Type B pancreatic cell (in vitro differentiated cells): ENCODE measurements at regions not wholly inside any gene's neighbourhood (a gene's known extent, or its start where the extent isn't known, plus 50 kb on each side); places are given as distances from the start of the nearest gene placed in this dataset.

Experiments
- DNase-seq: peaks from one replicate; pipeline ENCODE4 v3.0.0; 2021; ENCODE audit warnings: mixed read lengths; ENCODE audit not compliant: unreplicated experiment; ENCODE audit errors: extremely low spot score
- H3K27ac Mint-ChIP-seq: 2 replicates; pipeline ENCODE4 v1.8.0; 2021; ENCODE audit warnings: mild to moderate bottlenecking, mixed read lengths
- H3K27me3 Mint-ChIP-seq: 2 replicates; pipeline ENCODE4 v1.8.0; 2021; ENCODE audit warnings: mixed read lengths
- H3K36me3 Mint-ChIP-seq: 2 replicates; pipeline ENCODE4 v1.8.0; 2021; ENCODE audit warnings: mixed read lengths
- H3K4me1 Mint-ChIP-seq: one replicate; pipeline ENCODE4 v1.8.0; 2021; ENCODE audit warnings: mixed read lengths; ENCODE audit not compliant: unreplicated experiment
- H3K4me3 Mint-ChIP-seq: 2 replicates; pipeline ENCODE4 v1.8.0; 2021; ENCODE audit warnings: mild to moderate bottlenecking, mixed read lengths
- H3K9me3 Mint-ChIP-seq: 2 replicates; pipeline ENCODE4 v1.8.0; 2021; ENCODE audit warnings: mixed read lengths
- TF ChIP-seq, protein P1 (sequence below): fragments of 200-600 bp; sonication (generic); conservative IDR thresholded peaks from 2 replicates; pipeline ENCODE4 v1.5.0; 2021; ENCODE audit warnings: antibody characterized with exemption, mild to moderate bottlenecking

- no peaks in the 10 kb centered on the region for H3K4me1 Mint-ChIP-seq
- H3K4me3 Mint-ChIP-seq: no peak overlapping the region
- no peak for DNase-seq
- H3K9me3 Mint-ChIP-seq: no peaks in the 10 kb centered on the region
- no peaks in the 10 kb centered on the region for H3K27me3 Mint-ChIP-seq
- H3K27ac Mint-ChIP-seq: no peak overlapping the region
- no peaks in the 10 kb centered on the region for H3K36me3 Mint-ChIP-seq
- TF ChIP-seq, protein P1, sequence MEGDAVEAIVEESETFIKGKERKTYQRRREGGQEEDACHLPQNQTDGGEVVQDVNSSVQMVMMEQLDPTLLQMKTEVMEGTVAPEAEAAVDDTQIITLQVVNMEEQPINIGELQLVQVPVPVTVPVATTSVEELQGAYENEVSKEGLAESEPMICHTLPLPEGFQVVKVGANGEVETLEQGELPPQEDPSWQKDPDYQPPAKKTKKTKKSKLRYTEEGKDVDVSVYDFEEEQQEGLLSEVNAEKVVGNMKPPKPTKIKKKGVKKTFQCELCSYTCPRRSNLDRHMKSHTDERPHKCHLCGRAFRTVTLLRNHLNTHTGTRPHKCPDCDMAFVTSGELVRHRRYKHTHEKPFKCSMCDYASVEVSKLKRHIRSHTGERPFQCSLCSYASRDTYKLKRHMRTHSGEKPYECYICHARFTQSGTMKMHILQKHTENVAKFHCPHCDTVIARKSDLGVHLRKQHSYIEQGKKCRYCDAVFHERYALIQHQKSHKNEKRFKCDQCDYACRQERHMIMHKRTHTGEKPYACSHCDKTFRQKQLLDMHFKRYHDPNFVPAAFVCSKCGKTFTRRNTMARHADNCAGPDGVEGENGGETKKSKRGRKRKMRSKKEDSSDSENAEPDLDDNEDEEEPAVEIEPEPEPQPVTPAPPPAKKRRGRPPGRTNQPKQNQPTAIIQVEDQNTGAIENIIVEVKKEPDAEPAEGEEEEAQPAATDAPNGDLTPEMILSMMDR: no peak
Observed at GRCh38 chr6:120576061-120576460, 758.2 kb downstream of the TBC1D32 start.

GRCh38 chr6:120569714-120570113 is 764.6 kb downstream of the TBC1D32 start:
- Mint-ChIP-seq H3K27ac (no peak overlapping the region), H3K4me1 (no peaks in the 10 kb centered on the region), H3K4me3 (no peak overlapping the region), H3K27me3 (no peaks in the 10 kb centered on the region), H3K9me3 (no peaks in the 10 kb centered on the region), H3K36me3 (no peaks in the 10 kb centered on the region)
- DNase-seq: no peak
- TF ChIP-seq, protein P1: no peak

DNA sequence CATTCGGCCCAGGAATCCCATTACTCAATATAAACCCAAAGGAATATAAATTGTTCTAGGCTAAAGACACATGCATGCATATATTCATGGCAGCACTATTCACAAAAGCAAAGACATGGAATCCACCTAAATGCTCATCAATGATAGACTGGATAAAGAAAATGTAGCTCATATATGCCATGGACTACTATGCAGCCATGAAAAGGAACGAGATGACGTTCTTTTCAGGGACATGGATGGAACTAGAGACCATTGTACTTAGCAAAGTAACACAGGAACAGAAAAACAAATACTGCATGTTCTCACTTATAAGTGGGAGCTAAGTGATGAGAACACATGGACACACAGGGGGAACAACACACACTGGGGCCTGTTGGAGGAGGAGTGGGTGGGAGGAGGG is 769.5 kb downstream of the TBC1D32 start:
- TF ChIP-seq, protein P1: no peak
- H3K4me3 Mint-ChIP-seq: no peak overlapping the region
- no peaks in the 10 kb centered on the region for H3K36me3 Mint-ChIP-seq
- H3K27ac Mint-ChIP-seq: no peak overlapping the region
- H3K9me3 Mint-ChIP-seq: no peaks in the 10 kb centered on the region
- no peak for DNase-seq
- no peaks in the 10 kb centered on the region for H3K4me1 Mint-ChIP-seq
- H3K27me3 Mint-ChIP-seq: no peaks in the 10 kb centered on the region

DNA sequence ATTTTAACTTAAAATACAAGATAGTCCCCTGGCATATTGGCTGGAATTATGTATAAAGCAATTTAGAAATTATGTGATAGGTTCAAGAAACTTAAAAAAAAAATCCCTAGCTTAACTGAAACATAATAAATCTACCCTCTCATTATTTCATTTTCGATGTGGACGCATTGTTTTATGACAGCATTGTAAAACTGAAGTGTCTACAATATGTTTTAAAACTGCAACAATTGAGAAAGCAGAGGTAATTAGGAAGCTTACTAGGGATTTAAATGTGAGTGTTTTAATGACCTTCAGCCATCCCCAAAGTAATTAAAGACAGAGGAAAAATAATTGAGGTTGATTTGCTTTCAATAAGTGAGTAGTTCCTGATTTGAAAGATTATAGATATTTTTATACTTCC is 776.0 kb downstream of the TBC1D32 start:
- Mint-ChIP-seq H3K4me1 (no peaks in the 10 kb centered on the region), H3K27ac (no peak overlapping the region), H3K27me3 (no peaks in the 10 kb centered on the region), H3K4me3 (no peak overlapping the region), H3K36me3 (no peaks in the 10 kb centered on the region), H3K9me3 (no peaks in the 10 kb centered on the region)
- TF ChIP-seq, protein P1: no peak
- DNase-seq: no peak

DNA sequence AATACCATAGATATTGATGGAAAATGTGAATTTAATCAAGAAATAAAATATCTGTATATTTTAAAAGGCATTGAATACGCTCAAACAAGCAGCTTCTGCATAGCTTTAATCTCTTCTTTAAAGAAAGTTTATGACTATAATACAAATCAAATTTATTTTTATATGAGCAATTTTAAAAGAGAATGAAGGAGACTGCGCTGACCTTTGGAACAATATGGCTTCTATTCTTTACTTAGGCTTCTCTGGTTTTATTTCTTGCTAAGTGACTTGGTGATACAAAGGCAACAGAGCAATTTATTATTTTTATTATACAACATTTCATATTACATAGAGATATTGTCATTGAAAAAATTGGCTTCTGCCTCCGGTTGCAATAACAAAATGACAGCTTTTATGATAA is 776.7 kb downstream of the TBC1D32 start:
- no peak overlapping the region for H3K4me3 Mint-ChIP-seq
- H3K9me3 Mint-ChIP-seq: no peaks in the 10 kb centered on the region
- no peak overlapping the region for H3K27ac Mint-ChIP-seq
- no peaks in the 10 kb centered on the region for H3K4me1 Mint-ChIP-seq
- H3K36me3 Mint-ChIP-seq: no peaks in the 10 kb centered on the region
- no peak for DNase-seq
- H3K27me3 Mint-ChIP-seq: no peaks in the 10 kb centered on the region
- TF ChIP-seq, protein P1: no peak

- Mint-ChIP-seq H3K9me3 (no peaks in the 10 kb centered on the region), H3K27ac (no peak overlapping the region), H3K36me3 (no peaks in the 10 kb centered on the region), H3K4me1 (no peaks in the 10 kb centered on the region), H3K27me3 (no peaks in the 10 kb centered on the region), H3K4me3 (no peak overlapping the region)
- TF ChIP-seq, protein P1: no peak
- no peak for DNase-seq
Observed at GRCh38 chr6:120556491-120556890, 777.8 kb downstream of the TBC1D32 start.
